GM04503 (cell line): ENCODE measurements at regions not wholly inside any gene's neighbourhood (a gene's known extent, or its start where the extent isn't known, plus 50 kb on each side); places are given as distances from the start of the nearest gene placed in this dataset.

Experiments used
- DNase-seq: peaks from one replicate; pipeline ENCODE4 v3.0.0-alpha.2; 2012; ENCODE audit warnings: low read depth

GRCh38 chr10:57786850-57787750 lies 480.6 kb downstream of the IPMK start:
- DNase-seq: no peak

GRCh38 chr10:57786331-57786730 lies 481.4 kb downstream of the IPMK start:
- DNase-seq: no peak

DNA sequence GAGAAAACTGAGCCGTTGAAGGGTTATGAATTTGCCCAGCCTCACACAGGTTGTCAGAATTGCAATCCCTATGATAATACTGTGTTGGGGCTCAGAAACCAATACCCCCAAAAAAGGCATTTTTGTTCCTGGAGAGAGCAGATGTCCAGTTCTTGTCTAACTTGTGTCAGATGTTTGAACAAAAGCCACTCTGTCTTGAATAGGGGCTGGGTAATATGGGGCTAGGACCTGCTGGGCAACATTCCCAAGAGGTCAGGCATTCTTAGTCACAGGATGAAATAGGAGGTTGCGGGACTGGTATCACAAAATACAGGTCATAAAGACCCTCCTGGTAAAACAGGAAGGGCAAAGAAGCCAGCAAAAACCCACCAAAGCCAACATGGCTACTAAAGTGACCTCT lies 482.1 kb downstream of the IPMK start:
- no peak for DNase-seq

- DNase-seq: no peak
These were observed 482.6 kb downstream of the IPMK start for GRCh38 chr10:57785068-57785467.

DNA sequence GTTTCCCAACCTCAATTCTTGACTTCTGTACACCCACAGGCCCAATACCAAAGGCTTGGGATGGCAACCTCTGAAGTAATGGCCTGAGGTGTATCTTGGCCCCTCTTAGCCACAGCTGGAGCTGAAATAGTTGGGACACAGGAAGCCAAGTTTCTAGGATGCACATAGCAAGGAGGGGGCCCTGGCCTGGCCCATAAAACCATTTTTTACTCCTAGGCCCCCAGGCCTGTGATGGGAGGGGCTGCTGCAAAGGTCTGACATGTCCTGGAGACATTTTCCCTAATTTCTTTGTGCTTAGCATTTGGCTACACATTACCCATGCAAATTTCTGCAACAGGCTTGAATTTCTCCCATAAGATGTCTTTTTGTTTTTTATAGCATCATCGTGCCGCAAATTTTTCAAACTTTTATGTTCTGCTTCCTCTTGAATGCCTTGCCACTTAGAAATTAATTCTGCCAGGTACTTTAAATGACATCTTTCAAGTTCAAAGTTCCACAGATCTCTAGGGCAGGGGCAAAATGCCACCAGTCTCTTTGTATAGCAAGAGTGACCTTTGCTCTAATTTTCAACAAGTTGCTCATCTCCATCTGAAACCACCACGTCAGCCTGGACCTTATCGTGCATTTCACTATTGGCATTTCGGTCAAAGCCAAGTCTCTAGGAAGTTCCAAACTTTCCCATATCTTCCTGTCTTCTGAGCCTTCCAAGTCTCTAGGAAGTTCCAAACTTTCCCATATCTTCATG lies 490.8 kb downstream of the IPMK start:
- no peak for DNase-seq

DNA sequence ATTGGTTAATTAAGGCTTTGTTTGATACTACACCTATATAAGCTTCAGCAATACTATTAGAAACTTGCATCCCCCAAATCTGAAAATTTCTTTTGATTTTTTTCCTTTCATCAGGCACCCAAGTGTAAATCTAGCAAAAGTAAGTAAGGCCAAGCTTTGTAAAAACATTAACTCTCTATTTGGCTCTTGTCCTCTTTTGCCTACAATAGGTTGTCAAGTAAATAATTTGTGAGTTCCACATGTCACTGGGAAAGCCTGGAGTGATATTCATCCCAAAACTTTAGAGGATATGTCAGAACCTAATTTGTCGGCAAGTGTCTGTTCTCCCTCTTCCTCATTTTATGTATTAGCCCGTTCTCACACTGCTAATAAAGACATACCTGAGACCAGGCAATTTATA lies 492.4 kb downstream of the IPMK start:
- no peak for DNase-seq

DNA sequence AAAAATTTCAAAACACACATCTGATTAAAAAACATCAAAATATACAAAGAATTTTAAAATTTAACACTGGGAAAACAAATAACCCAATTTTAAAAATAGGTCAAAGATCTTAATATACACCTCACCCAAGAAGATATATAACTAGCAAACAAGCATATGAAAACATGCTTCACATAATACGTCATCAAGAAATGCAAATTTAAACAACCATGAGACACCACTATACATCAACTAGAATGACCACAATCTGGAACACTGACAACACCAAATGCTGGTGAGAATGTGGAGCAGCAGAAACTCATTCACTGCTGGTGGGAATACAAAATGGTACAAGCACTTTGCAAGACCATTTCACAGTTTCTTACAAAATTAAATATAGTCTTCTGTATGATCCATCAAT lies 498.4 kb downstream of the IPMK start:
- no peak for DNase-seq

DNA sequence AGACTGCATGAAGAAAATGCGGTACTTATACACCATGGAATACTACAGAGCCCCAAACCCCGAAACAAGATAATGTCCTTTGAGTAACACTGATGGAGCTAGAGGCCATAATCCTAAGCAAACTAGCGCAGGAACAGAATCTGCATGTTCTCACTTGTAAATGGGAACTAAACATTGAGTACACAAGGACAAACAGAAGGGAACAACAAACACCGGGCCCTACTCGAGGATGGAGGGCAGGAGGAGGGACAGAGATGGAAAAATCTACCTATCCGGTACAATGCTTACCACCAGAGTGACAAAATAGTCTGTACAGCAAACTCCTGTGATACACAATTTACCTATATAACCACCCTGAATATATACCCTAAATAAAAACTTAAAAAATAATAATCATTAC lies 507.9 kb downstream of the IPMK start:
- no peak for DNase-seq

DNA sequence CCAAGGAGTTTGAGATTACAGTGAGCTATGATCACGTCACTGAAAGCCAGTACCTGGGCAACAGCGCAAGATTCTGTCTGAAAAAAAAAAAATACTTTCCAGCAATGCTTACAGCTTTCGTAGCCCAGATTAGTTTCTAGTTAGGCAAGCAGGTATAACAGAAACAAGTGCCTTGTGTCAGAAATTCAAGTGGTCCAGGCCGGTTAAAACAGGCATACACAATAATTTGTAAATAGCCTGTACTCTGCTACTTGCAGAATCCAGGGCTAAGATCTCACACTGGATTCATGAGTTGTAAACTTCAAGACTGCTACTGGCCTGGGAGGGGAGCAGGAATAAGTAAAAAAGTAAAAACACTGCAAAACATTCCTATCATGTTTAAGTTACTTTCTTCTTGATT lies 512.9 kb downstream of the IPMK start:
- no peak for DNase-seq

GRCh38 chr10:57743711-57744110 lies 524.0 kb downstream of the IPMK start:
- no peak for DNase-seq

GRCh38 chr10:57741751-57742150 lies 525.9 kb downstream of the IPMK start:
- no peak for DNase-seq

- no peak for DNase-seq
These were observed 544.4 kb downstream of the IPMK start for GRCh38 chr10:57723305-57723704.

- peak; percentile 8 for DNase-seq
These were observed 550.8 kb downstream of the IPMK start for GRCh38 chr10:57716884-57717283.

DNA sequence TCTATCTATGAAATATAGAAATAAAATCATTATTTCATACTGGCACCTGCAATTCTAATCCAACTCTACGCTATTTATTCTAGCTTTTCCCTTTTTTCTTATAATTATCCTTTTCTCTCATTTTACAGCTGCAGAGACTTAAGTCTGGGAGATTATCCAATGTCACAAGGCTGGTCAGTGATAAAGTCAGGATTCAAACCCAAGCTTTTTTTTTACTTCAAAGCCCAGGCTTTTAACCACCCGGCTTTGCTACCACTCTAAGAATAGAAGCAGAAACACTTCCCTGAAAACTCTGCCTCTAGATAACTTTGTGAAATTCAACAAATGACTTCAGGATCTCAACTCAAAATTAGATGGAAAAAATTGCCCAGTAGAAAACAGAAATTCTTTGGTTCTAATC lies 552.5 kb downstream of the IPMK start:
- DNase-seq: no peak

DNA sequence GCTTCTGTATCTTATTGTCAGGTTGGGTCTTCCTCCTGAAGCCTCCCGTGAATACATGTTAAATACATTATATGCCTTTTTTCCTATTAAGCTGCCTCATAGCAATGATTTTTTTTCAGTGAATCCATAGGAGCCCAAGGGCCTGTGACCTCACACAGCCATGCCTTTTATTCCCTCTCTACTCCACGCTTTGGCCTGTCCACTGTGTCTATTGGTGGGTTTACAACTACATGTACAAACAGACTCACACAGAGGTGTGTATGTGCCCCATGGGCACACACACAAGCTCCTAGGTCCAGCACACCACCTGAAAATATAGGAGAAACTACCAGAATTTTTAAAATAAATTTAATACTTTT lies 560.4 kb downstream of the IPMK start:
- DNase-seq: no peak

GRCh38 chr10:57706576-57707299 lies 561.0 kb downstream of the IPMK start:
- DNase-seq: no peak

DNA sequence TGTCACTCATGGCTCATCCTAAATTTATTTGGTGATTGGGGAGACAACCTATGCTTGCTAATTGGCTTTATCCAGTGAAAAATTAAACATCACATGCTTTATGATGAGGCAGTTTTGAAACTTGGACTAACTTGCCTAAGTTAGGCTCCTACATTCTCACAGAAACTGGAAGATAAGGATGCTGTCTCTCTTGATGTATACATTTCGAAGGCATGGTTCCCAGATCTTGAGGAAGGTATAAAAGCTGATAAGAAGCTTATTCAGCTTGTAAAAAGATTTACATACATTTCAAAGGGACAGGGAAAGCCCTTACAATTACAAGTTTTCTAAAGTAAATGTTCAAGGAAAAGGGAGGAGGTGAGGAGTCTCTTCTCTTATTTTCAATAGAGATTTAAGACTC lies 561.7 kb downstream of the IPMK start:
- no peak for DNase-seq

DNA sequence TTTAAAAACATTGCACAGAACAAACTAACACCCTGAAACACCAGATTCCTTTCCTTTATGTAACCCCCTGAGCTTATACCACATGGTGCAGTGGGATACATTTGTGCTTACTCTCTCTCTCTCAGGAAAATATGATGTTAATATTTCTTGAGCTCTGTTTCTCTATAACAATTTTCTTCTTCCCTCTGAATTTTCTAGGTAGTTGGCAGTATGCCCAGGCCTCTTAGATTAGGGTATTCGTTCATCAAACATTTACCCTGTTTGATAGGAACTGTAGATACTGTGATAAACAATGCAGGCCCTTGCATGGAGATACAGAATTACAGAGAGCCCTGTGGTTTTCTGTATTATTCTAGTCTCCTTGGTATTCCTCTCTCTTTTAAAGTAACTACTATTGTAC lies 567.8 kb downstream of the IPMK start:
- no peak for DNase-seq

DNA sequence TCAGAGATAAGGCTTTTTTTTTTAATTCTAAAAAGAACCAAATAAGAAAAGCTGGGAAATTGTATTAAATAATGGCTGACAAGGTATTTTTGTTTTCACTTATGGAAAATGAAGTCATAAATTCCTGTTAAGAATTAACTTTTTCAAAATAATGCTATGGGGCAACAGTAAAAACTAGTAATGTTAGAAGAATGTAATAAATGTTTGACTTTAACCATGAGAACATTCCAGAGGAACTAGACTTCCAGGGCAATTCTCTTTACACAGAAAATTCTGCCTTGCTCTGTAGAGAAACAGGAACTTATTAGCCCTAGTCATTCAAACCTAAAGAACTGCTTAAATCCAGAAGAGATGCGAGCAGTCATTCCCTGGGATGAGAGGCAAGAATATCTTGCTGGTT lies 571.1 kb downstream of the IPMK start:
- DNase-seq: peak; percentile 87

- peak; percentile 12 for DNase-seq
These were observed 572.6 kb downstream of the IPMK start for GRCh38 chr10:57694956-57695608.

- DNase-seq: peak; percentile 82
These were observed 575.3 kb downstream of the IPMK start for GRCh38 chr10:57692255-57692980.
